AG04449 (cell line): ENCODE measurements at regions not wholly inside any gene's neighbourhood (a gene's known extent, or its start where the extent isn't known, plus 50 kb on each side); places are given as distances from the start of the nearest gene placed in this dataset.

Experiments
- CTCF ChIA-PET: fragments of 350-600 bp; formaldehyde crosslinking; extraction: SDS; loops from one replicate; lab custom pipeline; 2021; ENCODE audit warnings: antibody characterized with exemption; lab: Yijun Ruan, JAX
- POLR2A ChIA-PET: fragments of 400-600, 350-600 bp; formaldehyde crosslinking; extraction: SDS; loops from one replicate; lab custom pipeline; 2020; ENCODE audit warnings: antibody characterized with exemption, inconsistent platforms; lab: Yijun Ruan, JAX
- DNase-seq: peaks from one replicate; pipeline ENCODE4 v3.0.0-alpha.2; 2010; ENCODE audit warnings: low read depth, low spot score
- H3K4me3 ChIP-seq: 2 replicates; pipeline ENCODE4 v1.5.1; 2011; ENCODE audit warnings: low read depth, mild to moderate bottlenecking, control low read depth, low read length
- TF ChIP-seq, protein P1 (sequence below): IDR thresholded peaks from one replicate; pipeline ENCODE4 v1.5.1; 2011; ENCODE audit warnings: mild to moderate bottlenecking, moderate library complexity, low read length, control low read depth, inconsistent platforms; ENCODE audit not compliant: insufficient read depth; ENCODE audit errors: missing control alignments

DNA sequence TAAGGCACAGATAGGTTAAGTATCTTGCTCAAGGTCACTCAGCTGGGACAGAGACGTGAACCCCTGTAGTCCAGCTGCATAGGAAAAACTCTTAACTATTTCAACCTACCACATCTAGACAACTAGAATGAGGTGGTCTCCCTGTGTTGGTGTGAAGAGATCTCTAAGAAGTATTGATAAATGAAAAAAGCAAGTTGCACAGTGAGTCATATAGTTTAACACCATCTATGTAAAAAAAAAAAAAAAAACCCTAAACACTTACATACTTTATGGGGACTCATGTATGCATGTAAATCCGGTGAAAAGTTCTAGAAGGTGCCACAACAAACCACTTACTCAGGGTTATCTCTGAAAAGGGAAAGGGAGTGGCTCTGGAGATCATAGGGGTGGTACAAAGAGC, 185.5 kb downstream of the SATB1 start:
- ChIA-PET POLR2A (no interaction called here), CTCF (no interaction called here)
- no peak overlapping the region for H3K4me3 ChIP-seq
- TF ChIP-seq, protein P1, sequence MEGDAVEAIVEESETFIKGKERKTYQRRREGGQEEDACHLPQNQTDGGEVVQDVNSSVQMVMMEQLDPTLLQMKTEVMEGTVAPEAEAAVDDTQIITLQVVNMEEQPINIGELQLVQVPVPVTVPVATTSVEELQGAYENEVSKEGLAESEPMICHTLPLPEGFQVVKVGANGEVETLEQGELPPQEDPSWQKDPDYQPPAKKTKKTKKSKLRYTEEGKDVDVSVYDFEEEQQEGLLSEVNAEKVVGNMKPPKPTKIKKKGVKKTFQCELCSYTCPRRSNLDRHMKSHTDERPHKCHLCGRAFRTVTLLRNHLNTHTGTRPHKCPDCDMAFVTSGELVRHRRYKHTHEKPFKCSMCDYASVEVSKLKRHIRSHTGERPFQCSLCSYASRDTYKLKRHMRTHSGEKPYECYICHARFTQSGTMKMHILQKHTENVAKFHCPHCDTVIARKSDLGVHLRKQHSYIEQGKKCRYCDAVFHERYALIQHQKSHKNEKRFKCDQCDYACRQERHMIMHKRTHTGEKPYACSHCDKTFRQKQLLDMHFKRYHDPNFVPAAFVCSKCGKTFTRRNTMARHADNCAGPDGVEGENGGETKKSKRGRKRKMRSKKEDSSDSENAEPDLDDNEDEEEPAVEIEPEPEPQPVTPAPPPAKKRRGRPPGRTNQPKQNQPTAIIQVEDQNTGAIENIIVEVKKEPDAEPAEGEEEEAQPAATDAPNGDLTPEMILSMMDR, result no peak
- no peak for DNase-seq

DNA sequence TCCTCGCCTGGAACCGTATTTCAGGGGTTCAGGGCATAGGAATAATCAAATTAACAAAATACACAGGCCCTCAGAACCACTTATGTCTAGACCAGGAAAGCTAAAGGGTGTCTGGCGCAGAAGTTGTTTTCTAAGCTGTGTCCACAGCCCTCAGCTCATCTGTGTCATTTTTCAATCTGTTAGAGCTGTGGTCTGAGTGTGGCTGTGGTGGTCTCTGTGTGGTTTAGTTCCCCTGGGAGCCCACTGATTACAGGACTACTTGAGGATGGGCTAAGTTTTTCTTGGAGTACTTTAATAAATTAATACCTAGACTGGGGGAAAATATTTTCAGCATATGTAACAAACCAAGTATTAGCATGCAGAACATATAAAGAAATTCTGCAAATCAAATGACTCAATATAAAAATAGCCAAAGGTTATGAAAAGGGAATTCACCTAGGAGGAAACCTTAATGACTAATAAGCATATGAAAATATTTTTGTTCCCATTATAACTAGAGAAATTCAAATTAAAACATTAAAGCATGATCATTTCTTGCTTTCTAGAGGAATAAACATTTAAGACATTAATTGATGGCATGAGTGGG, 186.3 kb downstream of the SATB1 start:
- no peak overlapping the region for H3K4me3 ChIP-seq
- no peak for DNase-seq
- CTCF ChIA-PET, result no interaction called here
- TF ChIP-seq, protein P1, result no peak
- POLR2A ChIA-PET, result no interaction called here

DNA sequence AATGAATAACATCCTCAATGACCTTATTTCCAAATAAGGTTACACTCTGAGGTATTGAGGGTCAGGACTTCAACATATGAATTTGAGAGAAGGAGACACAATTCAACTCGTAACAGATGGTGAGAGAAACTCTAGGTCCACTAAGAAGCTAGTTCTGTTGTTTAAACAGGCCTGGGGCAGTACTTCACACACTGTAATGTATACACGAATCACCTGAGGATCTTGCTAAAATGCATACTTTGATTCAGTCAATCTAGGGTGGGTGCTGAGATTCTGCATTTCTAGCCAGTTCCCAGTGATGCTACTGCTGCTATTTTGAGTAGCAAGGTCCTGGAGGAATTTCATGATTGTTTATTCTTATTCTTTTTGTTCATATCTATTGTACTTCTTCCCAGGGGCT, 186.8 kb downstream of the SATB1 start:
- no peak for DNase-seq
- ChIA-PET CTCF (no interaction called here), POLR2A (no interaction called here)
- TF ChIP-seq, protein P1, result no peak
- no peak overlapping the region for H3K4me3 ChIP-seq

DNA sequence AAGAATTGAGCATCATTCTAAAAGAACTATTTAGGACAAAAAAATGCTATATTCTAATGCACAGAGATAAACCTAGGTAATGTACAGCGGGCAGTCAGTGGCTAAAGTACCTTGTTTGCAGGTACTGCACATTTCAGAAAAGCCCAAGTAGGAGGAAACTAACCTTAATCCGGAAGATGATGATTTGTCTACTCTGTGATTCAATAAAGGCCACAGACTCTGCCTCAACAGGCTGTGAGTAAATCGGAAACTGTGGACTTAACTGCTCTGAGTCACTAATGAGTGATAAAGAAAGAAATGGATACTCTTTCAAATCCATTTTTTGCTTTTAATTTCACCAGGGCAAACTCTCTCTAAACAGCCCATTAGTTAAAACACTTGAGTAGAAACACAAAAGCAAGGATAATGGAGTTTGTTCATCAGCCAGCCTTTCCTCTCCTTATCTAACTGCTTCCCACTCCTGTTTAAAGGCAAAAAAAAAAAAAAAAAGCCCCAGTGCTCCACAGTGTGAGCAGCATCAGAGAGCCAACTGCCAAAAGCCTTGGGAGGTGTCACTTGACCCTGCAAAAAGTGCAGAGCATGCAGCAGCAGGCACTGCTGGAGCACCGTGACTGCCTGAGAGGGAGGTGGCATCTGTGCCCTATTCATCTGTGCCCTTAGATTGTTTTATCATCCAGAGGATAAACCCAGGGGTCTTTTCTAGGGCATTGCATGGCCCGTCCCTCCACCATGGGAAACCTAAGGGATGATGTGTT, 187.7 kb downstream of the SATB1 start:
- CTCF ChIA-PET, result no interaction called here

DNA sequence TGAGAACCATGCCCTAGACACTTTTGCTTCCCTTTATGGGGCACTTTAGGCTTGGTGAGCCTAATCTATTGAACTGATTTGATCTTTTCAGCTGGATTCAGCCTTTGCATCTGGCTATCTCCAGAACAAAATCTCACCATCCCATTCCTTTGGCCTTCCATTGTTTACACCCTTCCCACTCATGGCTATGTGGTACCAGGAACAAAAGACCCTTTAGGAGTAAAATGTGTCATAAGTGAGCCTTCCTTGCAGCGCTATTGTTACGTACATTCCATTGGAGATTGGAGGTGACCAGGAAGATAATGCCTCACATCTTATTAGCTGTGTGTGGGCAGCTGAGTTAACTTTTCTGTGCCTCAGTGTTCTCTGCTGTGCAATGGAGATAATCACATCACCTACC, 188.4 kb downstream of the SATB1 start:
- POLR2A ChIA-PET, result interaction anchor here (0.5 kb wide), 1 partner anchor 66 kb away, joined by 3 read pairs; no protein-coding TSS in a partner anchor
- CTCF ChIA-PET, result no interaction called here
- no peak for DNase-seq
- H3K4me3 ChIP-seq, result no peak overlapping the region
- TF ChIP-seq, protein P1, result no peak

More for the DNA sequence above, 187.7 kb downstream of the SATB1 start:
- peak; percentile 21 for DNase-seq
- POLR2A ChIA-PET, result interaction anchor here (0.5 kb wide), 1 partner anchor 65 kb away, joined by 3 read pairs; no protein-coding TSS in a partner anchor
- H3K4me3 ChIP-seq, result no peak overlapping the region
- TF ChIP-seq, protein P1, result no peak

DNA sequence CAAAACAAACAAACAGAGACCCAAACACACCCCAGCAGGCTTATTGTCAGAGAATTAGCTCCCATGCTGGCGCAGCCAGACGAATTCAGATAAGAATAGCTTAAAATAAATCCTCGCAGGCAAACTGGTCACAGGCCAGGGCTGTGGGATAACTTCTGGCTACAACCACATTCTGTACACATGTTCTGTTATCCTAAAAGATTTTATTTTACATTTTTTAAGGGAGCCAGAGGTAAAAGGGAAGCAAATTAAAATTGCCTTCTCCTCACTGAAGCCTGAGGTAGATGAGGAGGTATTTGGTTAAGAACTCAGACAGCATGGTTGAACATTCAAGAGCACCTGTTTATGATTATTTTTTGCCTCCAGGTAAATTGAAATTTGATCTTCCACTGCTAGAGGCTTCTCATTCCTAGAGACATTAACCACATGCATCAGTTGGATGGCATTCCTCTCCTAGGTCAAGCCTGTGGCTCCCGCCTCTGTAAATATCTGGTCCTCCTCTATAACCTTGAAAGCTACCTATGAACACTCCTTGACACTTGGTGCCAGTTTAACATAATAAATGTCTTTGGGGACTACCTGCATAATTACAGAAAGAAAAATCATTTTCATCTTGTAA, 190.3 kb downstream of the SATB1 start:
- ChIA-PET CTCF (no interaction called here), POLR2A (no interaction called here)
- H3K4me3 ChIP-seq, result no peak overlapping the region
- TF ChIP-seq, protein P1, result no peak
- DNase-seq, result no peak
